ENCODE measurements at regions not wholly inside any gene's neighbourhood (a gene's known extent, or its start where the extent isn't known, plus 50 kb on each side); places are given as distances from the start of the nearest gene placed in this dataset.

DNA sequence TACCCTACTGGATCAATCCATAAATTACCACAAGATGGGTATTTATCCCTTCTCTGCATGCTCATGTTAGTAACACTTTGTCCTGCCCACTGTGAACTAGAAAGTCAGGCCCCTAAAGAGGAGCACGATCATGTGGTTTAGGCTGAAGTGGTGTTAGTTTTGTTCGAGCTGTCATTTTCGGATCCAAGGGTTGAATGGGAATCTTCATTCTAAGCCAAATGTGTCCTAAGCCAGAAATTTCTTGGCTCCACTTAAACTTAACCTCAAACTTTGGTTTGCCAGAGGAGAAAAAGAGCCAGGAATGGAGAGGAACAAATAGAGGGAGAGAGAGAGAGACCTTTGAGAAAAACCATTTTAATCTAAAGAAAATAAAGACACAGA, 837.7 kb upstream of the ZNF608 start:
- DNase-seq: no peak

DNA sequence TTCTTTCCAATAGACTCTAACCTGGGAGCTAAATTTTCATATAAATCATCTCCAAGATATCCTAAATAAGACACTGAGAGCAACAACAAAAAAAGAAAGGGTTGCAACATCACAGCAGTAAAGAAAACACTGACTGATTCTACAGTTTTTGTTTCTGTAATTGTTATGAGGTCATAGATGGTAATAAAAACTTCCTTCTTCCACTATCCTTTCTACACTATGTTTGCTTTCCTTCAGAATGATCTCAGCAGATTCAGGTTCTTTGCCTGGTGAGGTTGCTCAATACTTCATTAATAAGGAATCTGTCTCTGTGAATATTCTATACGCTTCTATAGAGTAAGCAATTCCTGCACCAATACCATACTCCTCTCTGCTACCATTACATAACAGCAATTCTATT, 835.6 kb upstream of the GRAMD2B start:
- no peak for DNase-seq

DNA sequence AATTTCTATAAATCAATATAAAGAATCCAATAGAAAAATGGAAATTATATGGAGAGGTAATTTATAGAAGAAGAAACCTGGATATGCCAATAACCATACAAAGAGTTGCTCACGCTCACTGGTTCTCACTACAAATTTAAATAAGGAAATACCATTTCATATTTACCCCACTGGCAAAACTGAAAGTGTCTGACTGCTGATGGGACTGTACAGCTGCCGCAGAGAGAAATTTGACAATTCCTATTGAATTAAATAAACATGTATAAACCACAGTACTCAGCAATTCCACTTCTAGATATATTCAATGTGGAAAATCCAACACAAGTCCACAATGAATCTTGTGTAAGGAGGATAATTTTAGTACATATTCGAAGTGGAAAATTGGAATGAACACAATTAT, 830.4 kb upstream of the GRAMD2B start:
- DNase-seq: no peak

DNA sequence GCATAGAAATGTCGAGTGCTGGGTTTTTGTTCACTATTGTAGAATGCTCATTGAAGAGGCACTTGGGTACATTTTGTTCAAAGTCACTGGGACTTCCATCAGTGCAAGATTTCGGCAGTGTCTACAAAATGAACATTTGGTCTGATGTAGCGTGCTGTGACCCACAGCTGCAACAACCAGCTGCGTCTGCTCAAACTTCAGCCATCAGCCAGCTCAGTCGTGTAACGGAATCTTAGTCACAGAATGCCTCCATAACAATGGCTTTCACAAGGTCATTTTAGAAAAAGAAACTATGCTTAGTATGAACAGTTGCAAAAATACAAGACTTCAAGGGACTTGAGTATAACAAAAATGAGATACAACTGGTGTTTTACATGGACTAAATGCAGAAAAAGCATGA, 828.1 kb upstream of the GRAMD2B start:
- no peak for DNase-seq

DNA sequence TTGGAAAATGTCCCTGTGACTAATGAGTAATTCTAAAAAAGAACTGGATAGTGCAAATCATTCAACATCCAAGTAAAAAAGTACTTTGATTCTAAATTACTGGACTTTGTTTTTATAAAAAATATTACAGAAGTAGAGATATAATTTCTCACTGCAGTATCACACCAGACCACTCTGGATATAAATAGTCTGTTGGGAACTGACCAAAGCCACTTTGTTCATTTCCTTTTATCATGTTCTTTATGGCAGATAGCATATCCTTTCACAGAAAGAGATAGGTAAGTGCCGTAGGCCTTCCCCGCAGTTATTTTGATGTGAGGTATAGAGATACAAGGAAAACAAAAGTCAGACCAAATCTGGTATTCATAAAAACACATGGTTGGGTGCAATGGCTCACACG, 827.4 kb upstream of the GRAMD2B start:
- no peak for DNase-seq

DNA sequence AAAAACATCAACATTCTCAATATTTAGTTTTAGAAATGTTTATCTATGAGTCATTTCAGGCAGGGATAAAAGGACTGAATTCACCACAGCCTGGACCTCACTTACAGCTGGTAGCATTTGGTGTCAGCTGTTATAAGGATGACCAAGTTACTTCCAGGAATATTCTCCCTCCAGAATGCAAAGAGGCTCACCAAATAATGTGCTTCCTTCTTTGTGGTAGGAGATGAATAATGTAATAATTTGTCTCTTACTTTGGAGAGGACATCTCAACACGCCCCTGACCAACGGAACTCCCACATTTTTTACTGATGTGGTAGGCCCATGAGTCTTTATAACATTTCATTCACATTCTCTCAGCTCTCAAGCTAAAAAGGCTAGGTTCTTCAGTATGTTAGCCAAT, 825.9 kb upstream of the GRAMD2B start:
- DNase-seq: no peak

DNA sequence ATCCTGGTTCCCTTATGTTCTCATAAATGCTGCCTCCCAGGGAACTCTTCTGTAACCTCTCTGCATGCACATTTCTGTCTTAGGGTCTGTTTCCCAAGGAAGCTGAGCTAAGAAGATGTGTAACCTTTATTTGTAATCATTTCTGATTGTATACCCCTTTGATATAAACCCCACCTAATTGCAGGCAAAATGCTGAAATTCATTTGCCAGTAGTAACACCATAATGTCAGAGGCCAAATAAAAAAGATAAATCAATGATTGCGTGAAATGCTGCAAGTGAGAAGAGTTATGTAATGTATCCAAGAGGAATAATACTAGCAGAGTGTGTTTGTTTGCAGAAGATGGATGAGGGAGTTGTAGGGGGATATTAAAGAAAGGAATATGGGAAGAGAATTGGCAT, 822.6 kb upstream of the GRAMD2B start:
- DNase-seq: no peak

DNA sequence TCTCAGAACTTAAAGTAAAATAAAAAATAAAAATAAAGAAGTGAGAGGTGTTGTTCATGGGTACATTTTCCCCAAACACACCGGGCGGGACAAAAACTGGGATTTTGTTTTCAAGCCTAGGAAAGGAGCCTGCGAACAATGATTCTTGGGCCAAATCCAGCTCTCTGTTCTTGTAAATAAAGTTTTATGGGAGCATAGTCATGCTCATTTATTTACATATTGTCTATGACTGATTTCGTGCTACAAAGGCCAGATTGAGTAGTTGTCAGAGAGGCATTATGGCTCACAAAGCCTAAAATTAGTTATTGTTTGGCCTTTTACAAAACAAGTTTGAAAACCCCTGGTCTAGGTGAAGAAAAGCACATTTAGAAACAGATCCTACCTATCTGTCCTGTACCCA, 821.0 kb upstream of the GRAMD2B start:
- DNase-seq: no peak

DNA sequence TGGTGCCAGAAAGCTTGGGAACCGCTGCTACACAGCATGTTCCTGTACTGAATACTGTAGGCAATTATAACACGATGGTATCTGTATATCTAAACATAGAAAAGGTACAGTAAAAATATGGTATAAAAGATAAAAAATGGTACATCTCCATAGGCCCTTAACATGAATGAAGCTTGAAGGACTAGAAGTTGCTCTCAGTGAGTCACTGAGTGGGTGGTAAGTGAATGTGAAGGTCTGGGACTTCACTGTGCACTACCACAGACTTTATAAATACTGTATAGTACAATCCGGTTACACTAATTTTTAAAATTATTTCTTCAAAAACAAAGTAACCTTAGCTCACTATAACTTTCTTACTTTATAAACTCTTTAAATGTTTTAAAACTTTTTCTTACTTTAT, 819.9 kb upstream of the GRAMD2B start:
- DNase-seq: no peak

DNA sequence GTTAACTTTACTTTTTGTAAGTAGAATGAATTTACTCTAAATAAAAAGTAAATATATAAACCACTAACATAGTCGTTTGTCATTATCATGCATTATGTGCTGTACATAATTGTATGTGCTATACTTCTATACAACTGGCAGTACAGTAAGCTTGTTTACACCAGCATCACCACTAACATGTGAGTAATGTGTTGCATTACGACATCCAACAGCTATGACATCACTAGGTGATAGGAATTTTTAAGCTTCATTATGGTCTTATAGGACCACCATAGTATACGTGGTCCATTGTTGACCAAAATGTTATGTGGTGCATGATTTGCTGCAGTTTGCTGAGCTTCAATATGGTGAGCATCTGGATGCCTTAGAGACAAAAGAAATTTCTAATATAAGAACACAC, 819.1 kb upstream of the GRAMD2B start:
- no peak for DNase-seq

DNA sequence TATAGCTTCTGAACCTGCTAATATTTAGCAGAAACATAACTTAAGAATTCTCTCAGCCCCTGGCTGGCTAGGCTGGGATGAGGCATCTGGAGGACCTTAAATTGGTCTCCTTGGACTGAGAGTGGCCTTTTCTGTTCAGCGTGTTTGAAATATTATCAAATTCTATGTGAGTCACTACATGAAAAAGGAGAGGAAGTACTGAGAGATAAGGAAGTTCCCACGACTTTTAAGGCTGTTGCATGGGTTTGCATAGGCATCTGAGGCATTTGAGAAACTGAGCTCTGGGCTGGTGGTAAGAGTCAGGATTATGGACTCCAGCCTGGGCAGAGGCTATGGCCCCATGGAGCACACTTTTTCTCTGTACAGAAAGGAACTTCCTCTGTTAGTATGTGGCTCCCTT, 816.2 kb upstream of the GRAMD2B start:
- peak in 1 of 2 donors; percentile 28 for DNase-seq

DNA sequence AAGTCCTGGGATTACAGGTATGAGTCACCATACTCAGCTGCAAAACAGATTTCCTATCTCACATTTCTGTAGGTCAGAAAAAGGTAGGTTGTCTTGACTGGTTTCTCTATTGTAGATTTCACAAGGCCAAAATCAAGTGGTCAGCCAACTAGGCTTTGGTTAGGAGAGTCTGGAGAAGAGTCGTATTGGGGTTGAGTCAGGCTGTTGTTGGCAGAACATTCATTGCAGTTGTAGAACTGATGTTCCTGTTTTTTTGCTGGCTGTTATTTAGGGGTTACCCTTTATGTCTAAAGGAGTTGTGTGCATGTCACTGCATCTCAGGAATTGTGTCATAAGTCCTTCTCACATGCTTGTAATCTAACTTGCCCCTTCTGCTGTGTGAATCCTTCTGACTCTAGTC, 814.2 kb upstream of the GRAMD2B start:
- no peak for DNase-seq

DNA sequence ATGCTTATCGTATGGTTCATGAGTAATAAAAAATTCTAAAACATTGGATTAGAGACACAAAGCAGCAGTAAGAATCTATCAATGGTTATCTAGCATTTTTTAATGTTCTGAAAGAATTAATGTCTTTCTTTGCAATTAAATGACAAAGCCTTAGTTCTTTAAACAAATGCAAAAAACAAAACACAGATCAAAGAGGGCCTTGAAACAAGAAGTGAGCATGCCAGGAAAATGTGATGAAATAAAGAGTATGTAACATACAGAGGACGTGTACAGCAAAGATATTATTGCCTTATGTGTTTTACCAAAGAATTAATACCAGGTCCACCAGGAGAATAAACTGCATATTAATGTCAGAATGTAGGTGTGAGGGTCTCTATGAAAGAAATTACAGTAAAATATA, 812.3 kb upstream of the GRAMD2B start:
- DNase-seq: no peak

DNA sequence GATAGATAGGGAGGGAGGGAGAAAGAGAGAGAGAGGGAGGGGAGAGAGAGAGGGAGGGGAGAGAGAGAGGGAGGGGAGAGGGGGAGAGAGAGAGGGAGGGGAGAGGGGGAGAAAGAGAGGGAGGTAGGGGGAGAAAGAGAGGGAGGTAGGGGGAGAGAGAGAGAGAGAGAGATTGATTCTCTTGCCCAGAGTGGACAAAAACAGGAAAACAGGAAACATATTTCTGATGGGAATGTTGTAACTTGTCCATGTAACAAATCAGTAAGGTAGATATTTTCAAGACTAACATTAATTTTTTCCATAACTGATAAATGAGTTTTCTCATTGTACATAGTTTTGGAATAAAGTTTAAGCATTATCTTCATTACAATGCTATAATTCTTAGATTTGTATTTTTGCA, 811.7 kb upstream of the GRAMD2B start:
- no peak for DNase-seq

DNA sequence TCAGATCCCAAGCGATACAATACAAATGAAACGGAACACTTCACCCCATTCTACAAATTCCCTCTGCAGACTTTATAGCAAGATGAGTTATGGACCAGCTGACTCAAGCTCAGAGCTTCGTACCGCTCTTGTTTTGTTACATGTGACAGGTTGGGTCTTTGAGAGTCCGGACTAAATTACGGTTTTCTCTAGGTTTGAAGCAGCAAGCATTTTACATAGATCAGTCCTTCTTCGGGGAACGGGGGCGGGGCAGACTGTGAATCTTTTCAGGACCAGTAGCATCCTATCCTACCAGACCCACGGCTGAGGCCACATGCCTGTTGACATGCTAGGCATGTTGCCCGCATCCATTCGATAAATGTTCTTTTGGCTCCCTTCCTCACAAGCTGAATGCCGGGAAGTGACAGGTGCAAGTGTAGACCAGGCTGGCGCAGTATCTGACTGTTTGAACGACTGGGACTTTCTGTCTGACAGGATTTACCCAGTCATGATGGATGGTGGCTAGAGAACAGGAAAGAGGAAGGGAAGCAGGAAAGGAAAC, 811.0 kb upstream of the GRAMD2B start:
- DNase-seq: no peak

DNA sequence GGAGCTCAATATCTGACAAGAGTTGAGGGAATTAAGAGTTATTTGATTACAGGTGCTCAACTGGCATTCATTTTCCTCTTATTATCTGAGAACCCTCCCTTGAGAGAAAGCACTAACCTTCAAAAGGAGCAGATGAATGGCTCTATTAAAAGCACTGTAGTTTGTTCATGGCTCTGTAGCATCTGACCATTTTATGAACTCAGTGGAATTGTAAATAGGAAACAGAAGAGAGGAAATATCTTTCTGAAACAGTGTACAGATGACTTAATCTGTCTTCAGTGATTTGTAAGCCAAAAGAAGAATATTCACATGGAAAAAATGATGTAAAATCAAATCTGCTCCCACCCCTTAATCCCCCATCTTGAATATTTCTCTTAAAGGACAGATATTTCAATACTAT, 810.4 kb upstream of the GRAMD2B start:
- no peak for DNase-seq

DNA sequence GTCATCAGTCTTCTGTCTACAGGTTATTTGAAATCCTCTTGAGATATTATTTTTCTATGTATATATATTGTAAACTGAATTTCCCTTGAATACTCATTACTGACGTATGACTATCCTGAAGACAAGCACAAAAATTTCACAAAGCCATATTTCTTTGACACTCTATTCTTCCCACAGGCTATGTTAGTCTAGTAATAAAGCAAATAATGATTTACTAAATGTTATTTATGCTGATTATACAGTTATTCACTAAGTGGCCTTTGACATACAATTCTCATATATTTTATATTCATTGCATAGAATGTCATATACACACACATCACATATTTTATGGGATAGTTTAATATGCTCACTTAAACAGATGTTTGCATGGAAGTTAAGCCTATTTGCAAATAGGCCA, 793.0 kb upstream of the GRAMD2B start:
- DNase-seq: no peak

DNA sequence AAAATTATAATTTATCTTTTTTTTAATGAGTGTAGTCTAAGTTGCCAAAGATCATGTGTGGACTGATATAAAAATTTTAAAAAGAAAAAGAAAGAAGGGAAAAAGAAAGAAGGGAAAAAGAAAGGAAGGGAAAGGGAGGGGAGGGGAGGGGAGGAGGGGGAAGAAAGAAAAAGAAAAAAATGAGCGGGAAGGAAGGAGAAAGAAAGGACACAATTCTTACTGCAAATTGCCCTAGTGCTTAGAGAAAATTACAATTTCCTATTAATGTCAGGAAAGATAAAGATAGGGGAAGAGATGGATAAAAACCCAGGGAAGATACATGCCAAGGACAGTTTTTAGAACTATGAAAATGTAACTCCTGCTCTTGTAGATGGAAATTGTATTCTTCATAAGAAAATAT, 789.7 kb upstream of the GRAMD2B start:
- DNase-seq: no peak

DNA sequence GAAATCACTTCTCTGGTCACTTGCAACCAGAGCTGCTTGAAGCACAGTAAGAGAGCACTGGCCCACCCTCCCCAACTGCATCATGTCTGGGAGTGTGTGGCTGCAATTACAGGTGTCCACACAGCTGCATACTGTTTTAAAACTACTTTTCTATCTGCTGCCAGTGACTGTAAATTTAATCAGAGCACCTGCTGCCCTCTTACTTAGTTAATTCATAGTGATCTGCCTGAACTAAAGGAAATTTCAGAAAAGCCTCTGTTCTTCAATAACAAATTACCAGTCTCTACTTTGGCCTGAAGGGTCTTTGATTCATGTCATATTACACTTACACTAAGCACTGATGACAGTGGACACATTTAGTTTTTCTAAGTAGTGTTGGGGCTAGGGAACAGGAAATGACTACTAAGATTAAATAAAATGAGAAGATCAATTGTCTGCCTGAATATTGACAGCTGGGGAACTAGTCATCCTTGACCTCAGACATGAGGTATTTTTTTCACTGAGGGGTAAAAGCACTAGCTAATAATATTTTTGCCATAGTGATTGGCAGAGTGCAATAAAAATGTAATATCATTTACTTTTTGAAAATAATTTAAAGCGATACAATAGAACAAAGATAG, 788.9 kb upstream of the GRAMD2B start:
- no peak for DNase-seq

DNA sequence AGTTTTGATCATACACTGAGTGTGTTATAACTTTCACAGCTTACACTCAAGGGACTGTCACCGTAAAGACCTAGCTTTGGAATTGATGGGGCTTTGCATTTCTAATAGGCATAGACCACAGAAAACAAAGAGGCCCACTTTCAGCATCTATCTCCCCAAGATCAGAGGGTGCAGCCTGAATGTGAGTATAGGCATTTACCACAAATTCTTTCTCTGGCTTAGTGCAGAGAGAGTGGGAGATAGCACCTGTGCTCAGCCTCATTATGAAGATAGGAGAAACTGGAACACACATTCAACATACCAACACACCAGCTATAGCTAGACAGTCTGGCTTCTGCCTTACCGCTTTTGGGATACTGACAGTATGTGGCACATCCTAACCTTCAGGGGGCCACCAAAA, 783.4 kb upstream of the GRAMD2B start:
- no peak for DNase-seq

DNA sequence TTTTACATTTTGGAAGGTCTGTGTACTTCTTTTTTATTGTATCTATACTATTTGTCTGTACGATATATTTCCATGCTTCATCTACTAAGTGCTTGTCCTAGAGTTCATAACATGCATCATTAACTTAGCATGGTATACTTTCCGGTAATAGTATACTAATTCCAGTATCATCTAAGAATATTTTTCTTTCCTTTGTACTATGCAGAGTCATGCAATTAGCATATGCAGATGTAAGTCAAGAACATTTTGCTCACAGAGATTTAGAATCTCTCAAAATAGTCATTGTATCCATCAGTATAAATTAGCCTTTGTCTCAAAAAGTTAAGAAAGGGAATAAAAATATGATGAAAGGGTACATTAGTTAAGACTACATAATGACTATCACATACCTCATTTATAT, 770.4 kb upstream of the GRAMD2B start:
- DNase-seq: no peak

DNA sequence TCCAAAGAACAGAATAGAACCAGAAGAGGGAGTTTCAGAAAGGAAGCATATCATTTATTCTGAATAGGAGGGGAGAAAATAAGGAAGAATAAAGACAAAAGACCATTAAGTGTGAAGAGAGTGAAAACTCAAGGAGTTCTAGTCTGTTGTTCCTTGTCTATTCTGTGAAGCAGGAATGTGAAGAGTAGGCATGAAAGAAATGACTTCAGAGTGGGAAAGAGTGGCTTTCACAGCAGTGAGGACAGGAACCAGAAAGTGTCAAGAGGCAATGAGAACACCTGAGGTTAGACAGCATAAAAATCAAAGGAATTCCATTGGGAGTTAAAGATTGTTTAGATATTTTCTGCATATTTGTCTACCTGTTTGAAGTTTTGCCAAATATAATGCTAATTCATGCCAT, 768.8 kb upstream of the GRAMD2B start:
- DNase-seq: no peak

DNA sequence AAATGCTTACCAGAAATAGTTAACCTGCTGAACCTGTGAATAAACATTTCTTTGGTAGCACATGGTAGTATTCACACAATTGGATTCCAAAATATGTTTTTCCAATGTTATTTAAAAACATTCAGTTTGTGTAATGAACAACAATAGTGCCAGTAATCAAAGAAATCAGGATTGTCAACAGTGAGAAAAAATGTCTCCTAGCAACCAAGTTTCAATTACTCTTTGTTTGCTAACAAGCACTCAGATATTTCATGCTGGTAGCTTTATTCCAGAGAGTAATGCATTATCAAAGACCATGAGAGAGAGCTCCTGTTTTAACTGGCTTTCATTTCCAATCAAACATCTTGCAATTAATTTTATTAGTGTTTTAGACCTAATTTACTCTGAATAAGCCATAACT, 768.1 kb upstream of the GRAMD2B start:
- no peak for DNase-seq

DNA sequence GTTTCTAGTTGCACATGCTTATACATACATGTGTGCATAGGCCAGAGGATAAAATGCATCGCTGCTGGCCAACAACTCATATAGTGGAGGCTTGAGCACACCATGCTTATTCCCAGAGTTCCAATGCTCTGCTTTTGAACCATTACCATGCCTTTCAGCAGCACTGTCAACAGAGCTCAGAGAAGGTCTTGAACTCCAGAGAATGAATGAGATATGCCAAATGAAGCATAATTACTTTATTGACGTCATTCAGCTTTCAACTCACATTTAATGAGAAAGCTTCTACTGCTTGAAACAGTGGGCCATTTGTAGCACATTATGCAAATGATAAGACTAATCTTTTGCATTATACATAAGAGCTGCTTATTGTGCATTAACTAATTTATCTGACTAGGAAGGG, 765.3 kb upstream of the GRAMD2B start:
- DNase-seq: no peak

DNA sequence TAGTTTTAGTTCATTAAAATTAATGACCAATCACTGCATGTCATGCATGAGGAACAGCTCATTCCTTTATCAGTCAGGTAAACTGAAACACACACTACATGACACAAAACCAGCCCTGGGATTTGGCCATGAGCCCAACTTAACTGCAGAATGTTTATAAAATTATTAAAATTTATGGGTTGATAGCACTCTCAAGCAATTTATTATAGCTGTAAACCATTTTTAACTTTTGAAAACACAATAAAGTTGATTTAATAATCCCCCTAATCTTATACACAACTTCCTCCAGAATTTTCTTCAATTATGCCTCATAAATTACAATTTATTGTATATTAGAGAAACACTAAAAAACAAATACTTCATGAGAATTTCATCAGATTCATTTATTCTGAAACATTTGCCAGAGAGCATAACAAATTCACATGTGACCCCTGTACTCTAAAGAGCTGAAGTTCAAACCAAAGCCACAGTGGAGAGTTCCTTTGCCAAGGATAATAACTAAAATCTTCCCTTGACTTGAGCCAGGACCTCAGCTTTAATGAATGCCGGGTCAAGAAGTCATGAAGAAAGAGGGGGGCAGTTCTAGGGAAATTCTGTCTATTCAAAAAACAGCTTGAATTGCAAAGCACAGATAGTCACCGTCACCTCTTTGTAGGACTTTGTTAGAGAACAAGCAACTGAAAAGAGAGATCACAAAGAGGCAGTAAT, 763.7 kb upstream of the GRAMD2B start:
- DNase-seq: no peak
